Right lobe of liver (tissue), 6 donors: ENCODE measurements at regions not wholly inside any gene's neighbourhood (a gene's known extent, or its start where the extent isn't known, plus 50 kb on each side); places are given as distances from the start of the nearest gene placed in this dataset.

ENCODE experiments used
- ATAC-seq, 4 donors: fragments of 200-7000 bp; cut with Tn5 transposase; one replicate each; pipeline ENCODE4 v1.9.1; 2020; ENCODE audit warnings: mild to moderate bottlenecking in 4 of 4, moderate library complexity in 4 of 4
- DNase-seq, 3 donors: peaks; one replicate each; pipeline ENCODE4 v3.0.0-alpha.2; 2020
- H3K27ac ChIP-seq, 3 donors: fragments of 200-600 bp; one replicate each; pipeline ENCODE4 v1.8.0; 2022
- H3K27me3 ChIP-seq, 2 donors: fragments of 200-600 bp; one replicate each; pipeline ENCODE4 v1.8.0; 2022
- H3K36me3 ChIP-seq, 4 donors: fragments of 200-600 bp; sonication (generic) in 1 of 4; one replicate each; pipeline versions ENCODE4 v1.5.1 to v1.8.0; 2017 to 2022; ENCODE audit warnings: control low read depth in 1 of 4
- H3K4me1 ChIP-seq, 4 donors: fragments of 200-600 bp; sonication (generic) in 1 of 4; one replicate each; pipeline versions ENCODE4 v1.5.1 to v1.8.0; 2017 to 2022; ENCODE audit warnings: control low read depth in 1 of 4
- H3K4me3 ChIP-seq, 3 donors: fragments of 200-600 bp; one replicate each; pipeline ENCODE4 v1.8.0; 2022
- H3K9me3 ChIP-seq, 4 donors: fragments of 200-600 bp; sonication (generic) in 1 of 4; one replicate each; pipeline versions ENCODE4 v1.5.1 to v1.8.0; 2017 to 2022; ENCODE audit warnings: control low read depth in 1 of 4
- POLR2A ChIP-seq: fragments of 450-650 bp; IDR thresholded peaks from one replicate; pipeline ENCODE4 v1.6.1; 2017; ENCODE audit warnings: antibody characterized with exemption, mild to moderate bottlenecking
- WGBS: methylation state at CpG from one replicate; pipeline ENCODE4 v1.1.6; 2018; ENCODE audit warnings: low coverage, low lambda C conversion rate; ENCODE audit not compliant: insufficient coverage; ENCODE audit errors: missing lambda C conversion rate; 5-methylcytosine and 5-hydroxymethylcytosine counted together
- intact Hi-C, 2 donors: fragments of 100-400 bp; cut with DNase I; formaldehyde crosslinking; loops; one replicate each; pipeline versions ENCODE4 v1.11.2 to v1.14.1; 2022
- TF ChIP-seq, protein P1 (sequence below), 4 donors: fragments of 200-600 bp in 3 of 4; fragments of 450-650 bp in 1 of 4; IDR thresholded peaks; one replicate each; pipeline versions ENCODE4 v1.5.1 to v1.8.0; 2016 to 2022; ENCODE audit warnings: antibody characterized with exemption in 4 of 4, mild to moderate bottlenecking in 2 of 4
- donor health status: DM: no; HTN: yes; CAD: no.
- donor health status: DM: no; HTN: no; CAD: no.
- donor health status: DM: no; HTN: no; CAD: no.
- donor health status: DM: no; HTN: yes; CAD: no.
- donor health status: DM: no; HTN: yes; CAD: no.

DNA sequence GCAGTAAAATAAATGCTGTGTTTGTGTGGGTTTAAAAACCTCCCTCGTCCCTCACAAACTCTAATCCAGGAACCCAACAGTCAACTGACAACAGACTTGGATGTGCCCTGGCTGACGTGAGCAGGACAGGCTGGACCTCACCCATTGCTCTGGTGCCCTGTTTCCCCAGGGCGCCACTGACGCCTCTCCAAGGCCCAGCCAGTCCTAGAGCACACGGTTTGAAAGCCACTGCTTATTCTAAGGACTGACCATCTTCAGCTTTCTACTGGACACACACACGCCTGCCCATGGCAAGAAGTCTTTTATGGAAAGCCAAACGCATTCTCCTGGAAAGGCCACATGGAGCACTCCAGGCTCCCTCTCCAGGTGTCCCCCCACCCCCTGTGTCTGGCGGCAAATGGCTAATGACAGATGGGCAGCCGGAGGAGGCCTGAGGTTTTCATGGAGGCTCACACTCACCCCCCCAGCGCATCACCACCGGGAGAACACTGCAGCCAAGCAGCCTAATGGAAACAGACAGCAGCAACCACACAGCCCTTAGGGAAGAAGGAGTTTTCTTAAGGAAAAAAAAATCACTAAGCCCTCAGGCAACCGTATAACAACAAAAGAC lies 319.2 kb downstream of the SOX9 start:
- Histone ChIP-seq H3K9me3 (no peaks in the 10 kb centered on the region), H3K27ac (no peak overlapping the region), H3K27me3 (no peaks in the 10 kb centered on the region), H3K4me1 (no peaks in the 10 kb centered on the region), H3K4me3 (no peak overlapping the region), H3K36me3 (no peaks in the 10 kb centered on the region)
- TF ChIP-seq, protein P1, sequence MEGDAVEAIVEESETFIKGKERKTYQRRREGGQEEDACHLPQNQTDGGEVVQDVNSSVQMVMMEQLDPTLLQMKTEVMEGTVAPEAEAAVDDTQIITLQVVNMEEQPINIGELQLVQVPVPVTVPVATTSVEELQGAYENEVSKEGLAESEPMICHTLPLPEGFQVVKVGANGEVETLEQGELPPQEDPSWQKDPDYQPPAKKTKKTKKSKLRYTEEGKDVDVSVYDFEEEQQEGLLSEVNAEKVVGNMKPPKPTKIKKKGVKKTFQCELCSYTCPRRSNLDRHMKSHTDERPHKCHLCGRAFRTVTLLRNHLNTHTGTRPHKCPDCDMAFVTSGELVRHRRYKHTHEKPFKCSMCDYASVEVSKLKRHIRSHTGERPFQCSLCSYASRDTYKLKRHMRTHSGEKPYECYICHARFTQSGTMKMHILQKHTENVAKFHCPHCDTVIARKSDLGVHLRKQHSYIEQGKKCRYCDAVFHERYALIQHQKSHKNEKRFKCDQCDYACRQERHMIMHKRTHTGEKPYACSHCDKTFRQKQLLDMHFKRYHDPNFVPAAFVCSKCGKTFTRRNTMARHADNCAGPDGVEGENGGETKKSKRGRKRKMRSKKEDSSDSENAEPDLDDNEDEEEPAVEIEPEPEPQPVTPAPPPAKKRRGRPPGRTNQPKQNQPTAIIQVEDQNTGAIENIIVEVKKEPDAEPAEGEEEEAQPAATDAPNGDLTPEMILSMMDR (IDR thresholded peaks at IDR 0.05) = no peak
- TF ChIP-seq POLR2A = no peak
- ATAC-seq (no peak), DNase-seq (no peak)
- 54% methylated on average over 5 of the region's 12 CpGs for WGBS
- intact Hi-C loops = no loop called here

DNA sequence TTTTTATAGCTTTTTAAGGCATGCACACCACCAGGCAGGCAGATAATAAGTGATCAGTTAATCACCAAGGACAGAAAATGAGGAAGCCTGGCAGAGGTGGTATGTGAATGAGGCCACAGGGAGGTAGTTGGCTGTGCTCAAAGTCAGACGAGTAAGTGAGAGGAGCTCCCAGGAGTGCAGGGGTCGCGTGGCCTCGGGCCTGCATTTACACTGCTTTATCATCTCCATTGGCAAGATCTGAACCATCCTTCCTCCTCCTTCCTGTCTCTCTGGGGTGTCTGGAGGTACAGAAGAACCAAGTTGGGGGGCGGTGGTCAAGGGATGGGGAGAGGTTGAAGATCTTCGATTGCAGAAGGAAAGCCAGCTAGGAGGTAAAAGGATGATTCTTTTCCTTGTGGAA lies 320.1 kb downstream of the SOX9 start:
- no peak for TF ChIP-seq POLR2A
- H3K4me3 ChIP-seq = no peak overlapping the region
- no peaks in the 10 kb centered on the region for H3K36me3 ChIP-seq
- intact Hi-C loops = no loop called here
- no peak overlapping the region for H3K27ac ChIP-seq
- H3K4me1 ChIP-seq = no peaks in the 10 kb centered on the region
- no peak for ATAC-seq
- DNase-seq = no peak
- H3K9me3 ChIP-seq = no peaks in the 10 kb centered on the region
- no peaks in the 10 kb centered on the region for H3K27me3 ChIP-seq
- WGBS = 78% methylated on average over 6 of the region's 6 CpGs

DNA sequence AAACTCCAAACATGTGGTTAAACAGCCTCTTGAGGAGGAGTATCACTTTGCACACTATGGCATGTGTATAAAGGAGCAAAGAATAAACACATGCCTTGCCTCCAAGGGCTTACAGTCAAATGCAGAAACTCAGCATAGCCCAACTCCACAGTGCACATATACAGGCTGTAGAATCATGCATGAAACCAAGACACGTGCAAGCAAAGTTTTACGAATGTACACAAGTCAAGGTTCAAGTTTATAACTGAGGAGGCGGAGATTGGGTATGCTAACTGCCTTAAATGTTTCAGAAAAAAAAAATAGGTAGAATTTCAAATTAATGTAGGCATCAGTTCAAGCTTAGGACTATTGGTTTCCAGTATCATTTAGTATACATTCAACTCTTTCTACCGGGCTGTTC lies 321.1 kb downstream of the SOX9 start:
- H3K4me1 ChIP-seq = no peaks in the 10 kb centered on the region
- no peaks in the 10 kb centered on the region for H3K9me3 ChIP-seq
- TF ChIP-seq, protein P1 (IDR thresholded peaks at IDR 0.05) = no peak
- no peak for TF ChIP-seq POLR2A
- ATAC-seq (no peak), DNase-seq (no peak)
- intact Hi-C loops = no loop called here
- H3K27ac ChIP-seq = no peak overlapping the region
- no peak overlapping the region for H3K4me3 ChIP-seq
- no peaks in the 10 kb centered on the region for H3K27me3 ChIP-seq
- WGBS = 69% methylated on average over 4 of the region's 4 CpGs
- H3K36me3 ChIP-seq = no peaks in the 10 kb centered on the region

DNA sequence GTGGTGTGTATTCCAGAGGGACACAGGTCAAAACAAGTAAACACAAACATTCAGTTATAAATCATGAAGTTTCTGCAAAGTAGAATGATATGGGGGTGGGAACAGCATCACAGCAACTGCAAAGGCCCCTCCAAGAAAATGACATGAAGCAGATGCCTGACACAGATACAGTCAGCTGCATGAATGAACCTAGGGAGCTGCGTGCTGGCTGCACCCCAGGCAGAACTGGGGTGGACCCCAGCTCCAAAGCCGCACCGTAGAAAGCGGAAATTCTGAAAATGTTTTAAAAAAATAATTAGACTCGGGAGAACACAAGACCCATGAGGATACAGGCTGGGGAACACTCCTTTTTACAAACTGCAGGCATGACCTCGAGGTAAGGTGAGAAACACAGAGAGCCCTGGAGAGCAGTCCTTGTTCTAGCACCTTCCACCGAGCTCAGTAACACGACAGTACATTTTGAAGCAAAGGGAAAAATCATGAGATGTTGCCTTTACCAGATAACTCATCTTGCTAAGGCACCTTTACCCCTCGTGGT lies 323.8 kb downstream of the SOX9 start:
- DNase-seq (no peak), ATAC-seq (peak in 1 of 4 donors; percentile 41)
- no peaks in the 10 kb centered on the region for H3K9me3 ChIP-seq
- no peaks in the 10 kb centered on the region for H3K4me1 ChIP-seq
- H3K36me3 ChIP-seq = no peaks in the 10 kb centered on the region
- no peak for TF ChIP-seq POLR2A
- TF ChIP-seq, protein P1 (IDR thresholded peaks at IDR 0.05) = no peak
- intact Hi-C loops = no loop called here
- H3K27me3 ChIP-seq = no peaks in the 10 kb centered on the region
- no peak overlapping the region for H3K27ac ChIP-seq
- H3K4me3 ChIP-seq = no peak overlapping the region
- WGBS = 54% methylated on average over 9 of the region's 9 CpGs

DNA sequence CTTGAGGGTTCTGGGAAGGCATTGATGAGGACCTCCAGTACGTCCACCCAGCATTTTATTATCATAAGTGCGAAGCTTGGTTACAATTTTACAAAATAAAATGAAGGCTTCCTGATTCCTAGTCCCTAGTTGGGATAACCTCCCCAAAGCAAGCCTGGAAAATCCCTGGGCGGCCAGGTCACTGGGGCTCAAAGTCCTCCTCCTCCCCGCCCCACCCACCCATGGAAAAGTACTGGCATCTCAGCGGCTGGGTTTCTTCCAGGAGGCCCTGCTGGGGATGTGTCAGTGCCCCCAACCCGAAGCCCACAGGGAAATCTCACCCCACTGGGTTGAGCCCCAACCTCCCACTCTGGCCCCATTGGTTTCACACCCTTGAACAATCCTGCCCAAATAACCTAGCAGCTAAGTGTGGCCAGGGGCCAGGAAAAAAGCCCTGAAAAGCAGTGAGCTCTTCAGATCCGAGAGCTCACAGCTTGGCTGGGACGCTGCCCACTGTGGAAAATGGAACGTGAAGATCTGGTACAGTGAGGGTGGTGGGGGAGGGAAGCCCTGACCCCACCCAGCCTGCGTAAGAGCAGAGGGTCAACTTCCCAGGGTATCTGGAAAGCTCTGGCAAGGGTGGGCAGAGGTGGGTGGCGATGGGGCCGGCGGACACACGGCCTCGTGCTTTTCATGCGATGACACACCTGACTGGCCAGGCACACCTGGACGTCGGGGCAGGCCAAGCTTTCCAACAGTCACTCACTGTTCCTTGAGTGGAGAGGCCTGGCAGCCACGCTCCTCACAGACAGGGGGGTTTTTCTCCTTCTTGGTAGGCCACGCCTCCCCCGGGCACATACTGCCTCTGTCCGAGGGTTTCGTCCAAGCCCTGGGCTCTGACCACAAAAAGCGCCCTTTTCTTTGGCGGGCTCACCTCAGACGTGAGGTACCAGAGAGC lies 324.5 kb downstream of the SOX9 start:
- ATAC-seq (peak in 3 of 4 donors; percentile 34 to 79 (median 35)), DNase-seq (peak in 1 of 3 donors; percentile 43)
- intact Hi-C loops = no loop called here
- TF ChIP-seq POLR2A = no peak
- TF ChIP-seq, protein P1 (IDR thresholded peaks at IDR 0.05) = no peak
- H3K4me3 ChIP-seq = no peak overlapping the region
- no peaks in the 10 kb centered on the region for H3K4me1 ChIP-seq
- WGBS = 71% methylated on average over 11 of the region's 26 CpGs
- H3K9me3 ChIP-seq = no peaks in the 10 kb centered on the region
- H3K27ac ChIP-seq = no peak overlapping the region
- H3K27me3 ChIP-seq = no peaks in the 10 kb centered on the region
- no peaks in the 10 kb centered on the region for H3K36me3 ChIP-seq
